UCSD-AML1 (cell line): ENCODE measurements at regions not wholly inside any gene's neighbourhood (a gene's known extent, or its start where the extent isn't known, plus 50 kb on each side); places are given as distances from the start of the nearest gene placed in this dataset.
"Not testable (repeated sequence)": the region's sequence is repeated elsewhere in the genome, so short reads cannot be mapped to it uniquely, and the experiment has no call there.

Source experiments
- DNase-seq: peaks from one replicate; lab custom pipeline; 2025; ENCODE audit not compliant: unreplicated experiment; lab: John Stamatoyannopoulos, UW

- DNase-seq: no peak
Observed at GRCh38 chrX:122857734-122858133, 326.3 kb upstream of the GRIA3 start.

- DNase-seq: no peak
Observed at GRCh38 chrX:122863067-122863466, 321.0 kb upstream of the GRIA3 start.

- DNase-seq: no peak
Observed at GRCh38 chrX:122866532-122866931, 317.5 kb upstream of the GRIA3 start.

- DNase-seq: no peak
Observed at GRCh38 chrX:122868631-122869030, 315.4 kb upstream of the GRIA3 start.

- no peak for DNase-seq
Observed at GRCh38 chrX:122869171-122869570, 314.9 kb upstream of the GRIA3 start.

- DNase-seq: no peak
Observed at GRCh38 chrX:122878269-122878668, 305.8 kb upstream of the GRIA3 start.

- no peak for DNase-seq
Observed at GRCh38 chrX:122880952-122881351, 303.1 kb upstream of the GRIA3 start.

- no peak for DNase-seq
Observed at GRCh38 chrX:122890729-122891128, 293.3 kb upstream of the GRIA3 start.

- no peak for DNase-seq
Observed at GRCh38 chrX:122906726-122907125, 277.4 kb upstream of the GRIA3 start.

GRCh38 chrX:122907375-122907774 lies 276.7 kb upstream of the GRIA3 start:
- DNase-seq: no peak

GRCh38 chrX:122910697-122911096 lies 273.4 kb upstream of the GRIA3 start:
- no peak for DNase-seq

- no peak for DNase-seq
Observed at GRCh38 chrX:122913134-122913533, 270.9 kb upstream of the GRIA3 start.

- DNase-seq: no peak
Observed at GRCh38 chrX:122913764-122914163, 270.3 kb upstream of the GRIA3 start.

- no peak for DNase-seq
Observed at GRCh38 chrX:122914256-122914655, 269.8 kb upstream of the GRIA3 start.

- no peak for DNase-seq
Observed at GRCh38 chrX:122934131-122934530, 249.9 kb upstream of the GRIA3 start.

GRCh38 chrX:122940199-122940598 lies 243.9 kb upstream of the GRIA3 start:
- DNase-seq: no peak

GRCh38 chrX:122941806-122942205 lies 242.3 kb upstream of the GRIA3 start:
- no peak for DNase-seq

GRCh38 chrX:122943918-122944317 lies 240.2 kb upstream of the GRIA3 start:
- no peak for DNase-seq

GRCh38 chrX:122945328-122945727 lies 238.8 kb upstream of the GRIA3 start:
- DNase-seq: no peak

GRCh38 chrX:122972604-122973003 lies 211.5 kb upstream of the GRIA3 start:
- no peak for DNase-seq

GRCh38 chrX:122982521-122982920 lies 201.6 kb upstream of the GRIA3 start:
- DNase-seq: no peak

GRCh38 chrX:123002844-123003243 lies 181.2 kb upstream of the GRIA3 start:
- DNase-seq: not testable (repeated sequence)

- DNase-seq: no peak
Observed at GRCh38 chrX:123013141-123013540, 170.9 kb upstream of the GRIA3 start.

GRCh38 chrX:123036401-123036800 lies 147.7 kb upstream of the GRIA3 start:
- no peak for DNase-seq
